Activated CD4-positive, alpha-beta T cell treated with anti-CD3 and anti-CD28 coated beads, Interleukin-10, Interleukin-2, amounts not matched to agents 100 ng/mL and 50 ng/mL, durations not matched to agents 16 hours and 8 hours (primary cell): ENCODE measurements at regions not wholly inside any gene's neighbourhood (a gene's known extent, or its start where the extent isn't known, plus 50 kb on each side); places are given as distances from the start of the nearest gene placed in this dataset.
A peak's percentile ranks its signal among the peaks of the same experiment; 100 is the strongest.
"Not testable (repeated sequence)": the region's sequence is repeated elsewhere in the genome, so short reads cannot be mapped to it uniquely, and the experiment has no call there.

Experiments used
- DNase-seq: peaks from one replicate; pipeline ENCODE4 v3.0.0-alpha.2; 2020

GRCh38 chr18:12179029-12179428 lies 75.1 kb upstream of the CIDEA start:
- not testable (repeated sequence) for DNase-seq

- DNase-seq: not testable (repeated sequence)
Measured at GRCh38 chr18:12179697-12180577, 74.2 kb upstream of the CIDEA start.

GRCh38 chr18:12198797-12199196 lies 55.4 kb upstream of the CIDEA start:
- DNase-seq: not testable (repeated sequence)

GRCh38 chr18:12200186-12200585 lies 54.0 kb upstream of the CIDEA start:
- peak; percentile 51 for DNase-seq
